SK-N-SH (cell line): ENCODE measurements at regions not wholly inside any gene's neighbourhood (a gene's known extent, or its start where the extent isn't known, plus 50 kb on each side); places are given as distances from the start of the nearest gene placed in this dataset.
A peak's percentile ranks its signal among the peaks of the same experiment; 100 is the strongest.

Source experiments
- CTCF ChIA-PET: fragments of 300-600, 350-600 bp; formaldehyde crosslinking; extraction: SDS; loops from one replicate; lab custom pipeline; 2021; lab: Yijun Ruan, JAX
- POLR2A ChIA-PET: fragments of 350-600 bp; sonication (Branson Sonifier 250); formaldehyde crosslinking; extraction: SDS; loops from one replicate; lab custom pipeline; 2020; ENCODE audit warnings: antibody characterized with exemption, inconsistent platforms; lab: Yijun Ruan, JAX
- DNase-seq: peaks from one replicate; pipeline ENCODE4 v3.0.0; 2012
- H2AFZ ChIP-seq: fragments of 200-600 bp; sonication (generic); 2 replicates; pipeline ENCODE4 v1.8.1; 2016; ENCODE audit warnings: antibody characterized with exemption, mild to moderate bottlenecking, low read depth
- H3F3A ChIP-seq: fragments of 200-600 bp; sonication (generic); replicated peaks from 2 replicates; pipeline ENCODE3; 2016; ENCODE audit warnings: antibody characterized with exemption, mild to moderate bottlenecking; ENCODE audit not compliant: insufficient read depth
- H3K27ac ChIP-seq, 2 experiments: fragments of 200-500 bp in 1 of 2; fragments of 200-600 bp in 1 of 2; sonication (Bioruptor generic) in 1 of 2; sonication (generic), shearing (Covaris generic) in 1 of 2; 2 replicates each; pipeline versions ENCODE4 v1.5.1 to v1.6.1; 2014 to 2016; ENCODE audit warnings: low read depth in 2 of 2, inconsistent platforms in 1 of 2, low read length in 1 of 2, mild to moderate bottlenecking in 1 of 2, mixed read lengths in 1 of 2
- H3K27me3 ChIP-seq: fragments of 200-600 bp; sonication (generic), shearing (Covaris generic); 2 replicates; pipeline ENCODE4 v1.6.1; 2016; ENCODE audit warnings: mixed run types; ENCODE audit not compliant: insufficient read depth
- H3K36me3 ChIP-seq, 2 experiments: fragments of 200-500 bp in 1 of 2; fragments of 200-600 bp in 1 of 2; sonication (Bioruptor generic) in 1 of 2; sonication (generic) in 1 of 2; replicated peaks in 1 of 2; 2 replicates each; pipeline versions ENCODE3 to v1.5.1; 2014 to 2016; ENCODE audit warnings: low read length in 1 of 2, mild to moderate bottlenecking in 1 of 2; ENCODE audit not compliant: insufficient read depth in 2 of 2, control insufficient read depth in 1 of 2
- H3K4me1 ChIP-seq, 2 experiments: fragments of 200-500 bp in 1 of 2; fragments of 200-600 bp in 1 of 2; sonication (Bioruptor generic) in 1 of 2; sonication (generic), shearing (Covaris generic) in 1 of 2; 2 replicates each; pipeline versions ENCODE4 v1.5.1 to v1.6.1; 2014 to 2016; ENCODE audit warnings: low read depth in 1 of 2, low read length in 1 of 2, mixed run types in 1 of 2; ENCODE audit not compliant: insufficient read depth in 2 of 2, control insufficient read depth in 1 of 2
- H3K4me2 ChIP-seq: fragments of 200-600 bp; sonication (generic), shearing (Covaris generic); 2 replicates; pipeline ENCODE4 v1.6.1; 2017; ENCODE audit warnings: mixed run types
- H3K4me3 ChIP-seq, 2 experiments: fragments of 200-500 bp in 1 of 2; fragments of 200-600 bp in 1 of 2; sonication (Bioruptor generic) in 1 of 2; sonication (generic), shearing (Covaris generic) in 1 of 2; 2 replicates each; pipeline versions ENCODE4 v1.5.1 to v1.8.1; 2014 to 2016; ENCODE audit warnings: low read depth in 2 of 2, inconsistent platforms in 1 of 2, low read length in 1 of 2, mild to moderate bottlenecking in 1 of 2, mixed read lengths in 1 of 2, moderate library complexity in 1 of 2
- H3K79me2 ChIP-seq: fragments of 200-600 bp; sonication (generic); 2 replicates; pipeline ENCODE4 v1.8.1; 2017; ENCODE audit warnings: mild to moderate bottlenecking; ENCODE audit not compliant: insufficient read depth
- H3K9ac ChIP-seq: fragments of 200-600 bp; sonication (generic); 2 replicates; pipeline ENCODE4 v1.6.1; 2017; ENCODE audit warnings: mixed run types
- H3K9me2 ChIP-seq: fragments of 200-600 bp; sonication (generic); 2 replicates; pipeline ENCODE4 v1.6.1; 2017; ENCODE audit warnings: mixed run types
- H3K9me3 ChIP-seq: fragments of 200-600 bp; sonication (generic); 2 replicates; pipeline ENCODE4 v1.6.1; 2017; ENCODE audit warnings: mixed run types, mild to moderate bottlenecking, moderate library complexity
- H4K20me1 ChIP-seq: fragments of 200-600 bp; sonication (generic); 2 replicates; pipeline ENCODE4 v1.6.1; 2017; ENCODE audit warnings: mild to moderate bottlenecking, mixed run types; ENCODE audit not compliant: insufficient read depth
- CHD2 ChIP-seq: fragments of 150-350 bp; IDR thresholded peaks from 2 replicates; pipeline ENCODE4 v1.6.1; 2018; ENCODE audit warnings: low read length; ENCODE audit not compliant: partially characterized antibody
- CTCF ChIP-seq: fragments of 200-600 bp; sonication (generic); IDR thresholded peaks from 2 replicates; pipeline ENCODE4 v1.6.1; 2017; ENCODE audit warnings: antibody characterized with exemption, mild to moderate bottlenecking, moderate library complexity
- ELF1 ChIP-seq: IDR thresholded peaks from 2 replicates; pipeline ENCODE4 v1.4.0; 2012
- EP300 ChIP-seq, 2 experiments: IDR thresholded peaks; 2 replicates each; pipeline versions ENCODE4 v1.4.0 to v1.6.1; 2012; ENCODE audit warnings: borderline replicate concordance in 1 of 2, low read depth in 1 of 2, low read length in 1 of 2
- EZH2phosphoT487 ChIP-seq: fragments of 200-600 bp; sonication (generic); IDR thresholded peaks from 2 replicates; pipeline ENCODE4 v1.6.1; 2017; ENCODE audit warnings: low read depth, mixed run types, mild to moderate bottlenecking, antibody characterized with exemption, moderate library complexity, borderline replicate concordance
- FOXJ3 ChIP-seq: sonication (generic); formaldehyde crosslinking; IDR thresholded peaks from 2 replicates; pipeline ENCODE4 v1.5.1; 2020; ENCODE audit warnings: mild to moderate bottlenecking, missing genetic modification reagents
- GATA2 ChIP-seq: sonication (generic); formaldehyde crosslinking; IDR thresholded peaks from 2 replicates; pipeline ENCODE4 v1.5.0; 2020; ENCODE audit warnings: mild to moderate bottlenecking, missing genetic modification reagents
- JUND ChIP-seq: IDR thresholded peaks from 2 replicates; pipeline ENCODE4 v1.4.0; 2012
- MAX ChIP-seq: IDR thresholded peaks from 2 replicates; pipeline ENCODE4 v1.4.0; 2012; ENCODE audit warnings: low read depth
- MXI1 ChIP-seq: IDR thresholded peaks from 2 replicates; pipeline ENCODE4 v1.6.1; 2012; ENCODE audit warnings: mild to moderate bottlenecking, low read depth, low read length, improper control_type of control experiment
- PBX3 ChIP-seq: IDR thresholded peaks from 2 replicates; pipeline ENCODE4; 2012
- POLR2AphosphoS5 ChIP-seq: IDR thresholded peaks from 2 replicates; pipeline ENCODE4 v1.6.1; 2012; ENCODE audit warnings: low read depth, low read length
- RCOR1 ChIP-seq: fragments of 150-350 bp; IDR thresholded peaks from 2 replicates; pipeline ENCODE4 v1.6.1; 2017; ENCODE audit warnings: antibody characterized with exemption, low read length
- REST ChIP-seq: IDR thresholded peaks from 2 replicates; pipeline ENCODE4 v1.6.1; 2012; ENCODE audit warnings: mild to moderate bottlenecking, low read depth, low read length, moderate library complexity
- RFX5 ChIP-seq: IDR thresholded peaks from 2 replicates; pipeline ENCODE4 v1.6.1; 2012; ENCODE audit warnings: mild to moderate bottlenecking, improper control_type of control experiment, low read length
- SMC3 ChIP-seq: IDR thresholded peaks from 2 replicates; pipeline ENCODE4 v1.6.1; 2012; ENCODE audit warnings: low read depth, low read length, improper control_type of control experiment
- USF2 ChIP-seq: fragments of 150-350 bp; IDR thresholded peaks from 2 replicates; pipeline ENCODE4 v1.6.1; 2017; ENCODE audit warnings: antibody characterized with exemption, low read length, low read depth, borderline replicate concordance
- WGBS: methylation state at CpG from one replicate; pipeline ENCODE4 v1.1.6; 2017; ENCODE audit warnings: low lambda C conversion rate; 5-methylcytosine and 5-hydroxymethylcytosine counted together

- POLR2A ChIA-PET: no interaction called here
- 68% methylated on average over 2 of the region's 2 CpGs for WGBS
- H3K9ac ChIP-seq: no peak overlapping the region
- no peaks in the 10 kb centered on the region for H3K79me2 ChIP-seq
- no peak overlapping the region for H3K4me3 ChIP-seq
- no peaks in the 10 kb centered on the region for H3K9me3 ChIP-seq
- H3K4me1 ChIP-seq: peaks cover 0 to 71% of the 10 kb centered on the region in 2 experiments; a peak in 3 of 4 replicates
- H3K4me2 ChIP-seq: no peak overlapping the region
- no peak for DNase-seq
- no peaks in the 10 kb centered on the region for H3K9me2 ChIP-seq
- TF ChIP-seq USF2 (no peak), EZH2phosphoT487 (no peak), CHD2 (no peak), PBX3 (no peak), EP300 (IDR thresholded peaks at IDR 0.05; ENCODE audit: borderline replicate concordance in 1 of 2, low read depth in 1 of 2, low read length in 1 of 2) (no peak), FOXJ3 (CRISPR knock-in tag) (no peak), RCOR1 (no peak), MXI1 (no peak), CTCF (no peak), POLR2AphosphoS5 (no peak), ELF1 (no peak), JUND (no peak), MAX (no peak), GATA2 (CRISPR knock-in tag) (no peak), RFX5 (no peak), SMC3 (no peak), REST (no peak)
- no peaks in the 10 kb centered on the region for H3K27me3 ChIP-seq
- no peaks in the 10 kb centered on the region for H4K20me1 ChIP-seq
- CTCF ChIA-PET: no interaction called here
- H3K27ac ChIP-seq: peak overlapping the region in 1 of 2 experiments; percentile 89; a peak in 2 of 4 replicates
- H3K36me3 ChIP-seq: no peaks in the 10 kb centered on the region
- H3F3A ChIP-seq: peaks cover 55% of the 10 kb centered on the region
- no peak overlapping the region for H2AFZ ChIP-seq
These were observed 96.5 kb upstream of the DAB2 start for GRCh38 chr5:39521098-39521860.
